Rectal smooth muscle tissue (tissue), 1 donor: ENCODE measurements at regions not wholly inside any gene's neighbourhood (a gene's known extent, or its start where the extent isn't known, plus 50 kb on each side); places are given as distances from the start of the nearest gene placed in this dataset.
"Not testable (repeated sequence)": the region's sequence is repeated elsewhere in the genome, so short reads cannot be mapped to it uniquely, and the experiment has no call there.

Experiments used
- H3K27ac ChIP-seq: one replicate; pipeline ENCODE4 v1.7.0; 2013; ENCODE audit warnings: low read depth, low read length, inconsistent platforms
- H3K27me3 ChIP-seq: one replicate; pipeline ENCODE4 v1.7.0; 2013; ENCODE audit warnings: low read length; ENCODE audit not compliant: control insufficient read depth, insufficient read depth
- H3K36me3 ChIP-seq: one replicate; pipeline ENCODE4 v1.7.0; 2013; ENCODE audit warnings: low read length; ENCODE audit not compliant: control insufficient read depth, insufficient read depth
- H3K4me1 ChIP-seq: one replicate; pipeline ENCODE4 v1.7.0; 2013; ENCODE audit warnings: low read length; ENCODE audit not compliant: control insufficient read depth, insufficient read depth
- H3K4me3 ChIP-seq: one replicate; pipeline ENCODE4 v1.7.0; 2013; ENCODE audit warnings: low read length
- H3K9ac ChIP-seq: one replicate; pipeline ENCODE4 v1.7.0; 2013; ENCODE audit warnings: low read length

DNA sequence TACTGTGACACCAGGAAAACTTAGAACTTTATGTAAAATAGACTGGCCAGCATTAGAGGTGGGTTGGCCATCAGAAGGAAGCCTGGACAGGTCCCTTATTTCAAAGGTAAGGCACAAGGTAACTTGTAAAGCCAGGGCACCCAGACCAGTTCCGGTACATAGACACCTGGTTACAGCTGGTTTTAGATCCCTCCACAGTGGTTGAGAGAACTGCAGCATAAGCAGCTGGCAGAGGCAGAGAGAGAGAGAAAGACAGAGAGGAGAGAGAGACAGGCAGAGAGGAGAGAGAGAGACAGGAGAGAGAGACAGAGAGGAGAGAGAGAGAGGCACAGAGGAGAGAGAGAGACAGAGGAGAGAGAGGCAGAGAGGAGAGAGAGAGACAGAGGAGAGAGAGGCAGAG lies 116.0 kb upstream of the PGR start:
- H3K4me3 ChIP-seq, H3K27me3 ChIP-seq, H3K9ac ChIP-seq, H3K36me3 ChIP-seq, H3K4me1 ChIP-seq, H3K27ac ChIP-seq: not testable (repeated sequence)

DNA sequence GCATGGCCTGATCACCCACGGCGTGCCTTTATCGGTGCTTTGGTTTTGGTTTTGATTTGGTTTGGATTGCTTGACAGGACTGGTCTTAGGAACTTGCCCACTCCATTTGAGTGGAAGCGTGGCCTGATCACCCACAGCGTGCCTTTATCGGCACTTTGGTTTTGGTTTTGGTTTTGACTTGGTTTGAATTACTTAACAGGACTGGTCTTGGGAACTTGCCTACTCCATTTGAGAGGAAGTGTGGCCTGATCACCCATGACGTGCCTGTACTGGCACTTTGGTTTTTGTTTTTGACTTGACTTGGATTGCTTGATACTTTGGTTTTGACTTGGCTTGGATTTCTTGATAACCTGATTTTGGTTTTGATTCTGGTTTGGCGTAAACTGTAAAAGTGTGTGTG lies 115.5 kb upstream of the PGR start:
- not testable (repeated sequence) for H3K27ac ChIP-seq, H3K36me3 ChIP-seq, H3K9ac ChIP-seq, H3K4me3 ChIP-seq, H3K27me3 ChIP-seq, H3K4me1 ChIP-seq

DNA sequence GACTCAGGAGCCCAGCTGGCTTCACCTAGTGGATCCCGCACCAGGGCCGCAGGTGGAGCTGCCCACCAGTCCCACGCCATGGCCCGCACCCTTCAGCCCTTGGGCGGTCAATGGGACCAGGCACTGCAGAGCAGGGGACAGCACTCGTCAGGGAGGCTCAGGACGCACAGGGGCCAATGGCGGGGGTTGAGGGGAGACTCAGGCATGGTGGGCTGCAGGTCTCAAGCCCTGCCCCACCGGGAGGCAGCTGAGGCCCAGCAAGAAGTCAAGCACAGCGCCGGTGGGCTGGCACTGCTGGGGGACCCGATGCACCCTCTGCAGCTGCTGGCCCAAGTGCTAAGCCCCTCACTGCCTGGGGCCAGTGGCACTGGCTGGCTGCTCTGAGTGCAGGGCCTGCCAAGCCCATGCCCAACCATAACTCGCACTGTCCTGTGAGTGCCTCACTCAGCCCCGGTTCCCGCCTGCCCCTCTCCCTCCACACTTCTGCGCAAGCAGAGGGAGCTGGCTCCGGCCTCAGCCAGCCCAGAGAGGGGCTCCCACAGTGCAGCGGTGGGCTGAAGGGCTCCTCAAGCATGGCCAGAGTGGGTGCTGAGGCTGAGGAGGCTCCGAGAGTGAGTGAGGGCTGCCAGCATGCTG lies 111.7 kb upstream of the PGR start:
- Histone ChIP-seq H3K4me3 (no peak overlapping the region), H3K27me3 (no peaks in the 10 kb centered on the region), H3K27ac (no peak overlapping the region), H3K4me1 (no peaks in the 10 kb centered on the region), H3K36me3 (no peaks in the 10 kb centered on the region), H3K9ac (no peak overlapping the region)

DNA sequence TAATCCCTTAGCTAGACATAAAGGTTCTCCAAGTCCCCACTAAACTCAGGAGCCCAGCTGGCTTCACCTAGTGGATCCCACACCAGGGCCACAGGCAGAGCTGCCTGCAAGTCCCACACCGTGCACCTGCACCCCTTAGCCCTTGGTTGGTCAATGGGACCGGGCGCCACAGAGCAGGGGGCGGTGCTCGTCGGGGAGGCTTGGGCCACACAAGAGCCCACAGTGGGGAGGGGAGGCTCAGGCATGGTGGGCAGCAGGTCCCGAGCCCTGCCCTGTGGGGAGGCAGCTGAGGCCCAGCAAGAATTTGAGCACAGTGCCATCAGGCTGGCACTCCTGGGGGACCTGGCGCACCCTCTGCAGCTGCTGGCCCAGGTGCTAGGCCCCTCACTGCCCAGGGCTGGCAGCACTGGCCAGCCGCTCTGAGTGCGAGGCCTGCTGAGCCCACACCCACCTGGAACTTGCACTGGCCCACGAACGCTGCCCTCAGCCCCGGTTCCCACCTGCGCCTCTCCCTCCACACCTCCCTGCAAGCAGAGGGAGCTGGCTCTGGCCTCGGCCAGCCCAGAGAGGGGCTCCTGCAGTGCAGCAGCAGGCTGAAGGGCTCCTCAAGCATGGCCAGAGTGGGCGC lies 101.7 kb upstream of the PGR start:
- not testable (repeated sequence) for H3K27ac ChIP-seq, H3K27me3 ChIP-seq, H3K4me3 ChIP-seq, H3K36me3 ChIP-seq, H3K9ac ChIP-seq, H3K4me1 ChIP-seq

DNA sequence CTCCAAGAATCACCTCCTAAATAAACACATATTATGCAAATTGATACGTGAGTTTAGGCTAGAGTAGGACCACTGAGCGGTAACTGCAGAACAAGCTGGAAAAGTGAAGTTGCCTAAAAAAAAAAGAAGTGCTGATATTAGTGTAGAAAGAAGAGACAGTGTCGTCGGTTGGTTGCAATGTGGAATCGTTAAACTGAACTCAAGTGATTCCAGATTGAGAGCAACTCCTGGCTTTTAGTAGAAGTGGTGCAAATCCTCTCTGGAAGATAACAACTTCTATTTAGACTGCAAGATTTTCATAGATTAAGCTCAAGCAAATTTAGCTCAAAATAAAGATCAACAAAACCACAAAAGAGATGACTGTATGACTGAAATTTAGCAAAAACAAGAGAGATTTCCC lies 97.0 kb upstream of the PGR start:
- Histone ChIP-seq H3K27ac (no peak overlapping the region), H3K4me3 (no peak overlapping the region), H3K36me3 (no peaks in the 10 kb centered on the region), H3K4me1 (no peaks in the 10 kb centered on the region), H3K9ac (no peak overlapping the region), H3K27me3 (no peaks in the 10 kb centered on the region)

DNA sequence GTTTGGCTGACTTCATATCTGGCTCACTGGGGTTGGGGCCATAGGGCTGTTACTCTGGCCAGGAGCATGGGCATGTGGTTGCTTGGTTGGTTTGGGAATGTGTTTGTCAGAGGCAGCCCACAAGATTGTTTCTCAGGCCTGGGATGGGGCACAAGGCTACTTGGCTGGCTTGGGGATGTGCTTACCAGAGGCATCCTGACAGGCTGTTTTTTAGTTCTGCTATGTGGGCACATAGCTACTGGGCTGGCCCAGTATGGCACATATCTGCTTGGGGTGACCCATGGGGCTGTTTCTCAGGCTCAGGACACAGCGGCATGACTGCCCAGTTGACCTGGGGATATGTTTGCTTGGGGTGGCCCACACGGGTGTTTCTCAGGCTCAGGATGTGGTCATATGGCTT lies 94.6 kb upstream of the PGR start:
- Histone ChIP-seq H3K36me3 (no peaks in the 10 kb centered on the region), H3K27me3 (no peaks in the 10 kb centered on the region), H3K27ac (no peak overlapping the region), H3K4me1 (no peaks in the 10 kb centered on the region), H3K9ac (no peak overlapping the region), H3K4me3 (no peak overlapping the region)

DNA sequence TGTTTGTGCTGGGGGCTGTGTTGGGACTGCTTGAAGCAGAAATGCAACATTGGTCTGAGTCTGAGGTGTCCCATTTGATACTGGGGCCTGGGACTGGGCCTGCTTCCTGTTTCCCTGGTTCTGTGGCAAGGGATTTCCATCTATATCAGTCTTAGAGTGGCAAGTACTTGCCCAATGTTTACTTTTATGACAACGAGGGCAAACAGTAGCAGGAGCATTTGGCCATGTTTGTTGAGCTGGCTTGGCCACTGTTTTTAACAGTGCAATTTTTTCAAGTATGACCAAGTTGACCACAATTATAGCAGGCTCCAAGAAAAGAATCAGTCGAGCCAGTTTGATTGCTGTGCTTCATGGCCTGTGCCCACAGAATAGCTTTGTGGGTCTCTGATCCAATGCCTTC lies 88.5 kb upstream of the PGR start:
- not testable (repeated sequence) for H3K4me1 ChIP-seq, H3K4me3 ChIP-seq, H3K27me3 ChIP-seq, H3K9ac ChIP-seq, H3K27ac ChIP-seq, H3K36me3 ChIP-seq

DNA sequence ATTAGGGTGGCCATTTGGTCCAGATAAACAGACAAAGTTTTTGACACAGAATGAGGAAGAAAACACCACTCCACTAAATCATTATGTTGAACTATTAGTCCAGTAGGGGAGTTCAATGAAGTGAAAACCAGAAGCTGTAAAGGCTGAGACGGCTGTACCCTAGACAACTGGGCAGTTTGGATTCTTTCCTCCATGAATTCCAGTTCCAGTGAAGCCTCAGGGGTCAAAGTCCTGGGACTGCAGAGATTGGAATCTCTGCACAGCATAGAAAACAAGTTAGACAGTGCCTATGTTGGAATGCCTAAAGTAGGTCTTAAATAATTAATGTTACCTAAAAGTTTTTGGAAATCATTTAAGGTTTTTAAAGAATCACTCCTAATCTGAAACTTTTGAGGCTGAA lies 86.5 kb upstream of the PGR start:
- H3K27me3 ChIP-seq, H3K27ac ChIP-seq, H3K4me3 ChIP-seq, H3K9ac ChIP-seq, H3K36me3 ChIP-seq, H3K4me1 ChIP-seq: not testable (repeated sequence)

DNA sequence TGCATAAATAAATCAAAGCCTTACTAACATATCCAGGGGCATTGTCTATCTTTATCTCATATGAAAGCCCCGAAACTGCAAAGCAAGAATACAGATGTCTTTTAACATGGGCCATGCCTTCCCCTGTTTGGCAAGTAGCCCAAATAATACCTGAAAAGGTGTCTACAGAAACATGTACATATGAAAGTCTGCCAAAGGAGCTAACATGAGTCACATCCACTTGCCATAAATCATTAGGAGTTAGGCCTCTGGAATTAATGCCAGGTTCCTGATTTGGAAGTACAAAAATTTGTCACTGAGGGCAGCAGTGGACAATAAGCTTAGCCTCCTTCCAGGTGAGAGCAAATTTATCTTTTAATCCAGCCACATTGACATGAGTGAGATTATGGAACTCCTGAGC lies 85.5 kb upstream of the PGR start:
- Histone ChIP-seq H3K36me3 (no peaks in the 10 kb centered on the region), H3K4me1 (no peaks in the 10 kb centered on the region), H3K4me3 (no peak overlapping the region), H3K27ac (no peak overlapping the region), H3K27me3 (no peaks in the 10 kb centered on the region), H3K9ac (no peak overlapping the region)

DNA sequence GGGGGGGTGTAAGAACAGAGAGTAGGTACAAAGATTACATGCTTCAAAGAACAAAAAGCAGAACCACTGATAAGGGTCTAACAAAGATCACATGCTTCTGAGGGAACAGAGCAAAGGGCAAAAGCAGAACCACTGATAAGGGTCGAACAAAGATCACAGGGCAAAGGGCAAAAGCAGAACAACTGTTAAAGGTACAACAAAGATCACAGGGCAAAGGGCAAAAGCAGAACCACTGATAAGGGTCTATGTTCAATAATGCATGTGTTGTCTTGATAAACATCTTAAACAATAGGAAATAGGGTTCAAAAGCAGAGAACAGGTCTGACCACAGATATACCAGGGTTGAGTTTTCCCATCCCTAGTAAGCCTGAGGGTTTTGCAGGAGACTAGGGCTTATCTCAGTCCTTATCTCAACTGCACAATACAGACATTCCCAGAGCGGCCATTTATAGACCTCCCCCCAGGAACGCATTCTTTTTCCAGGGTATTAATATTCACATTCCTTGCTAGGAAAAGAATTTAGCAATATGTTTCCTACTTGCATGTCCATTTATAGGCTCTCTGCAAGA lies 81.9 kb upstream of the PGR start:
- Histone ChIP-seq H3K27me3 (no peaks in the 10 kb centered on the region), H3K4me1 (no peaks in the 10 kb centered on the region), H3K4me3 (no peak overlapping the region), H3K36me3 (no peaks in the 10 kb centered on the region), H3K9ac (no peak overlapping the region), H3K27ac (no peak overlapping the region)

DNA sequence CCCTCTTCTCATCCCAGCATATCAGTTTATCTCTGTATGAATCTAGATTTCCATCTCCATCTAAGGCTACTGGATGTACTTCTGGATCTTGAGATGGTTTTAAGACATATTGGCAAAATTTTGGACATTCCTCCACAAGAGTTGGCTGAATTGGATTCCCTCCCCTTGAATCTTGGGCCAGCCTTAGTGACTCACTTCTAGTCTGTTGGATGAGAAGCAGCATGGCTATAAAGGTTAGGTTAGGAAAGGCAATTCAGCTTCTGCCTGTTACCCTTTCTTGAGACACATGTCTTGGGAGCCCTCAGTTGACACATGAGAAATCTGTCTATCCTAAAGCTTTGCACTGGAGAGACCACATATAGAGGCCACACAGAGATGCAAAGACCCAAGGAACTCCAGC lies 73.0 kb upstream of the PGR start:
- H3K9ac ChIP-seq: no peak overlapping the region
- H3K4me3 ChIP-seq: no peak overlapping the region
- no peaks in the 10 kb centered on the region for H3K27me3 ChIP-seq
- H3K27ac ChIP-seq: no peak overlapping the region
- no peaks in the 10 kb centered on the region for H3K4me1 ChIP-seq
- no peaks in the 10 kb centered on the region for H3K36me3 ChIP-seq

DNA sequence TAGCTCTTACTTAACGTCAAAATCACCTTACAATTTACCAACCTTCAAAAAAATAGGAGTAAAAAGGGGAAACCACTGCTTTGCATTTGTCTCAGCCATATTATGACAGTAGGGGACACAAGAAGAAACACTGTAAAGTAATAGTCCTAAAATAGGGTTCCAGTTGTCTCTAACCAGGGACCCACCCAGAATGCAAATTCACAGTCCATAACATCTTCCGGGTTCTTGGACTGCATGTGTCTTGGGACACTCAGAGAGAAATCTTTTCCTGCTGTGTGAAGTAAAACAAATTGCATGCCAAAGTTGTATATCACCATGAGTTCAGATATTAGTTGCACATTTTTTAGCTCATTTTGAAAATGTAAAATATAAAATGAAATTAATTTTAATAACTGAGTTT lies 69.8 kb upstream of the PGR start:
- H3K27ac ChIP-seq: no peak overlapping the region
- H3K27me3 ChIP-seq: no peaks in the 10 kb centered on the region
- H3K9ac ChIP-seq: no peak overlapping the region

DNA sequence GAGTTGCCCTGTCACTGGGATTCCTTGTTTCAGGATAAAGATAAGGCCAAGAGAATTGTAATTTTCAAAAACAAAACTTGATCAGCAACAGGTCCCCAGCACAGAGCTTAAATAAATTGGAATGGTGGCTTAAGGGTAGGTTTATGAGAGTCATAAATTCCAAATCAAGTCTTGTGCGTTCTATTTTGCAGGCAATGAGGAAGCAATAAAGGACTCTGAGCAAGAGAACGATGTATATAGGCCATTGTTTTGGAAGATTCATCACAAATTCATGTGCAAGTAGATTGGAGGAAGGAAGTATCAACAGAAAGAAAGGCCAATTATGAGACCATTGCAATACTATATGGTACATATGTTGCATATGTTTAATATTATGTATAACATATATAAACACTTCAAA lies 65.7 kb upstream of the PGR start:
- H3K27ac ChIP-seq: no peak overlapping the region
- no peaks in the 10 kb centered on the region for H3K36me3 ChIP-seq
- no peaks in the 10 kb centered on the region for H3K4me1 ChIP-seq
- no peak overlapping the region for H3K4me3 ChIP-seq
- no peaks in the 10 kb centered on the region for H3K27me3 ChIP-seq
- no peak overlapping the region for H3K9ac ChIP-seq

More for the DNA sequence above, 69.8 kb upstream of the PGR start:
- H3K4me1 ChIP-seq: no peaks in the 10 kb centered on the region
- no peaks in the 10 kb centered on the region for H3K36me3 ChIP-seq
- H3K4me3 ChIP-seq: no peak overlapping the region
